Neural cell (in vitro differentiated cells): ENCODE measurements at regions not wholly inside any gene's neighbourhood (a gene's known extent, or its start where the extent isn't known, plus 50 kb on each side); places are given as distances from the start of the nearest gene placed in this dataset.

Source experiments
- H2AFZ ChIP-seq: fragments of 200-600, 300-800 bp; sonication (generic), shearing (Covaris generic); 2 replicates; pipeline ENCODE4 v1.6.0; 2014; ENCODE audit warnings: low read depth, mild to moderate bottlenecking, antibody characterized with exemption, low read length, moderate library complexity
- H3F3A ChIP-seq: fragments of 200-600 bp; shearing (Covaris generic); 2 replicates; pipeline ENCODE4 v1.6.1; 2016; ENCODE audit warnings: mild to moderate bottlenecking, moderate library complexity, mixed read lengths, antibody characterized with exemption, low read length; ENCODE audit not compliant: insufficient read depth, poor library complexity, severe bottlenecking
- H3K27ac ChIP-seq: fragments of 200-600, 300-800 bp; sonication (generic), shearing (Covaris generic); 2 replicates; pipeline ENCODE4 v1.5.1; 2014; ENCODE audit warnings: mild to moderate bottlenecking, low read length, moderate library complexity
- H3K27me3 ChIP-seq: fragments of 300-800, 200-600 bp; sonication (generic), shearing (Covaris generic); 2 replicates; pipeline ENCODE4 v1.6.0; 2014; ENCODE audit warnings: mild to moderate bottlenecking, low read depth, low read length, moderate library complexity; ENCODE audit not compliant: insufficient read depth
- H3K36me3 ChIP-seq: fragments of 300-800, 200-600 bp; sonication (generic), shearing (Covaris generic); 2 replicates; pipeline ENCODE4 v1.5.1; 2014; ENCODE audit warnings: mild to moderate bottlenecking, antibody characterized with exemption, low read length, moderate library complexity; ENCODE audit not compliant: insufficient read depth
- H3K4me2 ChIP-seq: fragments of 300-800, 200-600 bp; sonication (generic), shearing (Covaris generic); 2 replicates; pipeline ENCODE4 v1.6.0; 2014; ENCODE audit warnings: mild to moderate bottlenecking, low read length
- H3K4me3 ChIP-seq: fragments of 300-800, 200-600 bp; sonication (generic), shearing (Covaris generic); 2 replicates; pipeline ENCODE4 v1.5.1; 2014; ENCODE audit warnings: mild to moderate bottlenecking, low read length, moderate library complexity
- H3K79me2 ChIP-seq: fragments of 200-600 bp; shearing (Covaris generic); replicated peaks from 2 replicates; pipeline ENCODE4 v1.6.0; 2014; ENCODE audit warnings: mild to moderate bottlenecking, low read length, moderate library complexity; ENCODE audit not compliant: insufficient read depth
- H3K9ac ChIP-seq: fragments of 300-800, 200-600 bp; sonication (generic), shearing (Covaris generic); 2 replicates; pipeline ENCODE4 v1.6.1; 2016; ENCODE audit warnings: mild to moderate bottlenecking, low read length, mixed read lengths
- H3K9me2 ChIP-seq: fragments of 200-600 bp; shearing (Covaris generic); 2 replicates; pipeline ENCODE4 v1.6.1; 2016; ENCODE audit warnings: mild to moderate bottlenecking, low read length, mixed read lengths; ENCODE audit not compliant: insufficient read depth
- H3K9me3 ChIP-seq: fragments of 200-600, 300-800 bp; sonication (generic), shearing (Covaris generic); 2 replicates; pipeline ENCODE4 v1.6.1; 2016; ENCODE audit warnings: mild to moderate bottlenecking, mixed run types, low read length, moderate library complexity, mixed read lengths
- H4K20me1 ChIP-seq: fragments of 200-600 bp; shearing (Covaris generic); 2 replicates; pipeline ENCODE4 v1.6.1; 2016; ENCODE audit warnings: mild to moderate bottlenecking, mixed run types; ENCODE audit not compliant: insufficient read depth
- CTCF ChIP-seq: fragments of 450-650 bp; IDR thresholded peaks from 2 replicates; pipeline ENCODE4 v1.5.1; 2014; ENCODE audit warnings: antibody characterized with exemption, mild to moderate bottlenecking, moderate library complexity; ENCODE audit not compliant: poor library complexity, severe bottlenecking
- EP300 ChIP-seq: fragments of 450-650 bp; conservative IDR thresholded peaks from 2 replicates; pipeline ENCODE4 v1.6.1; 2014; ENCODE audit warnings: antibody characterized with exemption, mild to moderate bottlenecking, moderate library complexity; ENCODE audit not compliant: poor library complexity, severe bottlenecking
- EZH2 ChIP-seq: fragments of 200-600, 300-800 bp; shearing (Covaris generic), sonication (generic); IDR thresholded peaks from 2 replicates; pipeline ENCODE4 v1.6.1; 2014; ENCODE audit warnings: antibody characterized with exemption, low read length, borderline replicate concordance, mild to moderate bottlenecking; ENCODE audit not compliant: insufficient read depth, poor library complexity, severe bottlenecking
- MXI1 ChIP-seq: fragments of 450-650 bp; conservative IDR thresholded peaks from 2 replicates; pipeline ENCODE4 v1.6.1; 2014; ENCODE audit warnings: antibody characterized with exemption, mild to moderate bottlenecking; ENCODE audit not compliant: poor library complexity, severe bottlenecking
- POLR2AphosphoS5 ChIP-seq: IDR thresholded peaks from 2 replicates; pipeline ENCODE4 v1.6.1; 2012
- RAD21 ChIP-seq: fragments of 450-650 bp; conservative IDR thresholded peaks from 2 replicates; pipeline ENCODE4 v1.6.1; 2014; ENCODE audit warnings: antibody characterized with exemption, mild to moderate bottlenecking, moderate library complexity
- REST ChIP-seq: IDR thresholded peaks from 2 replicates; pipeline ENCODE4 v1.6.1; 2012; ENCODE audit warnings: borderline replicate concordance
- SMC3 ChIP-seq: fragments of 450-650 bp; conservative IDR thresholded peaks from 2 replicates; pipeline ENCODE4 v1.6.1; 2014; ENCODE audit warnings: antibody characterized with exemption, mild to moderate bottlenecking, moderate library complexity; ENCODE audit not compliant: poor library complexity
- TAF1 ChIP-seq: IDR thresholded peaks from 2 replicates; pipeline ENCODE4 v1.6.1; 2012; ENCODE audit warnings: low read depth

- no peaks in the 10 kb centered on the region for H3K36me3 ChIP-seq
- H3K4me2 ChIP-seq: no peak overlapping the region
- no peak overlapping the region for H3K9ac ChIP-seq
- no peaks in the 10 kb centered on the region for H3F3A ChIP-seq
- TF ChIP-seq CTCF (no peak), POLR2AphosphoS5 (no peak), MXI1 (no peak), TAF1 (no peak), SMC3 (no peak), EZH2 (no peak), RAD21 (no peak), EP300 (no peak), REST (no peak)
- H2AFZ ChIP-seq: no peak overlapping the region
- H4K20me1 ChIP-seq: no peaks in the 10 kb centered on the region
- no peaks in the 10 kb centered on the region for H3K9me2 ChIP-seq
- no peaks in the 10 kb centered on the region for H3K79me2 ChIP-seq
- no peak overlapping the region for H3K27ac ChIP-seq
- H3K27me3 ChIP-seq: no peaks in the 10 kb centered on the region
- H3K4me3 ChIP-seq: no peak overlapping the region
- no peaks in the 10 kb centered on the region for H3K9me3 ChIP-seq
Measured at GRCh38 chr2:48080534-48081316, 174.4 kb upstream of the FBXO11 start.

- no peak overlapping the region for H3K27ac ChIP-seq
- H3K9ac ChIP-seq: no peak overlapping the region
- no peak overlapping the region for H2AFZ ChIP-seq
- no peak overlapping the region for H3K4me2 ChIP-seq
- no peaks in the 10 kb centered on the region for H3F3A ChIP-seq
- no peaks in the 10 kb centered on the region for H3K27me3 ChIP-seq
- no peaks in the 10 kb centered on the region for H4K20me1 ChIP-seq
- TF ChIP-seq EP300 (no peak), POLR2AphosphoS5 (no peak), EZH2 (no peak), REST (no peak), TAF1 (no peak), MXI1 (no peak), CTCF (no peak), SMC3 (no peak), RAD21 (no peak)
- no peaks in the 10 kb centered on the region for H3K9me2 ChIP-seq
- no peak overlapping the region for H3K4me3 ChIP-seq
- no peaks in the 10 kb centered on the region for H3K9me3 ChIP-seq
- no peaks in the 10 kb centered on the region for H3K36me3 ChIP-seq
- no peaks in the 10 kb centered on the region for H3K79me2 ChIP-seq
Measured at GRCh38 chr2:48081317-48081628, 175.0 kb upstream of the FBXO11 start.
